Stimulated activated CD8-positive, alpha-beta memory T cell treated with anti-CD3 and anti-CD28 coated beads, Interleukin-4, amount 100 ng/mL, for 4 hours (primary cell): ENCODE measurements at regions not wholly inside any gene's neighbourhood (a gene's known extent, or its start where the extent isn't known, plus 50 kb on each side); places are given as distances from the start of the nearest gene placed in this dataset.
"Not testable (repeated sequence)": the region's sequence is repeated elsewhere in the genome, so short reads cannot be mapped to it uniquely, and the experiment has no call there.

Experiments
- DNase-seq, 2 donors: peaks; one replicate each; pipeline ENCODE4 v3.0.0-alpha.2; 2020; ENCODE audit warnings: low read depth in 2 of 2, low spot score in 1 of 2

DNA sequence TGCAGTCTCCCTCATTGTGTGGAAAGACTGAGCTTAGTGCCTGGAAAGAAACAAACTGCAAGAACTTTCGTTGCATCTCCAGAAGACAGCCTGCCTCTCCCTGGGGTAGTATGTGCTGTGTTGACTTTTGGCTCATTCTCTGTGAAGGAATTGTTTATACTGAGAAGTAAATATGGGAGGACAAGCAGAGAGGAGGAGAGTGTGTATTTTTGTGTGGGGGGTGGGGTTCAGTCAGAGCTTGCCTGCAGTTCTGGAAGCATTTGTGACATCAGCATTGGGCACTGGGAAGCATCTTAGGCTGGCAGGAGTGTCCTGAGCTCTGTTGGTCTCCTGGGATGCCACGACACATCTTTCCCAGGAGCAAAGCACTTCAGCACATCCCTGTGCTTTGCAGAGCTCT lies 147.9 kb downstream of the HS3ST3B1 start:
- no peak for DNase-seq

DNA sequence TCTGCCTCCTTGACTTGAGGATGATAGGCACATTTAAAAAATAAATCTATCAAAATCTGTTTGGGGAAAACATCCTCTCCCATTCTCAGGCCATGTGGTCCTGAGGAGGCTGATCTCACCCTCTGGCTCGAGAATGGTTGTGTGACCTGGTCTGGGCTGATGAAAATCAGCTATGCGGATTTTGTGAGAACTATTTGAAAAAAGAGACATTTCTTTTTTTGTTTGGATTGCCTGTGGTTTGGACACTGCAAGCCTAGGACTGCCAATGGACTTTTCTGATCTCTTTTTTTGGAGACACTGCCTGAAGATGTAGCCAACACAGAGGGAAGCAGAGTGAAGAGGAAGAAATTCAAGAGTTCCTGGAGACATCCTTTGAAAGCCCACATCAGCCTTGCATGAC lies 145.9 kb downstream of the HS3ST3B1 start:
- no peak for DNase-seq

GRCh38 chr17:14444915-14445314 lies 144.0 kb downstream of the HS3ST3B1 start:
- DNase-seq: no peak

DNA sequence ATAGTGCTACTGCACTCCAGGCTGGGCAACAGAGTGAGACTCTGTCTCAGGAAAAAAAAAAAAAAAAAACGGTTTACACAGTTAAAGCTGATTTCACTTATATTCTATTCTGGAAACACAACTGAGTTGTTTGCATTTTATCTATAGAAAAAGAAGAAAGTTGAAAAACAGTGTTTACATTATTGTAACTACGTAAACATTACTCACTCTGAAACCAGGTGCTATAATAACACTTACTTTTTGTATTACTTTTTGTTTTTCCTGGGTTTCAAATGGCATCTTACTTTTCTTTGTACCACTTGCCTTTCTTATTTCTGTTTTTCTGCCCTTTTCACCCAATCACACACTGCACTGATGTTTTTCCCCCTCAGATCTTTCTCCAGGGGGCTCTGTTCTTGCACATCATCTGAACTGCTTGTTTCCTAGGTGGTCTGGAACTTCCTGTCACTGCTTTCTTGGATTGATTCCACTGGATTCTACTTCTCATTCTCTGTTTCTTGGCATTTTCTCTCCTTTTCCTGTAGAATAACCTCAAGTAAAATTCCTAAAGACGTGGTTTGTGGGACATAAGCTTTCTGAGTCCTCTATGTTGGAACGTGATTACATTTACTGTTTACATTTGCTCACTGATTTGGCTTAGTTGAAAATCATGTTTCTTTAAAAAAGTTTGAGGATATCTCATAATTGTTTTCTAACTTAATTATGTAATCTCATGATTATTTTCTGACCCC lies 142.1 kb downstream of the HS3ST3B1 start:
- DNase-seq: no peak

GRCh38 chr17:14437176-14437575 lies 136.3 kb downstream of the HS3ST3B1 start:
- no peak for DNase-seq

GRCh38 chr17:14436266-14436665 lies 135.4 kb downstream of the HS3ST3B1 start:
- DNase-seq: no peak

DNA sequence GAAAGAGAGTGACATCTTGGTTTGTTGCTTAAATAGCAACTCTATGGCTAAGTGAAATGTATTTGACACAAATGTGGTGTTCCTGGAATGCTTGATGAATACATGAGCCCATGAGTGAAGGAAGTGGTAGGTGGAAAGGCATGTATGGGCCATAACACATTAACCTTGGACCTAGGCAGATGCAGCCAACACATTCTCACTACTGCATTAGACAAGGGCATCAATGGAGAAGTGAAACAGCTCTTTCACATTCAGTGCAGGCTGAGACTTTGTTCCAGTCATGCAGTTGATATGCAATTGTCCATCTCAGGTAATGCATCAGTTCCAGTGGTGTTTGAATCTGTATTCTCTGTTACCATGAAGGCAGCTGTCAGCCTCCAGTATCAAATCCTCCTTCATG lies 133.6 kb downstream of the HS3ST3B1 start:
- no peak for DNase-seq

DNA sequence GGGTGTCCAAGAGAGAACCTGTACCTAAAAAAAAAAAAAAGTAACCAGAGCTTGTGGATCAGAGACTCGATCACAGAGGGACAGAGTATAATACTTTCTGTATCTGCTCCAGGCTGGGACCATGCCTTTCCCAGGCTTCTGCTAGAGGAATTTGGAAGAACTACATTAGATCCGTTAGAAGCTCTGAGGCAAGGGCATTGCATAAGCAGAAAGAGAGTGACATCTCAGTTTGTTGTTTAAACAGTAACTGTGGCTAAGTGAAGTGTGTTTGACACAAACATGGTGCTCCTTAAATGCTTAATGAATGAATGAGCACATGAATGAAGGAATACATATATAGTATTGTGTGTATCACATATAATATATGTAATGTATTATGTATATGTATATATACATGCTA lies 131.2 kb downstream of the HS3ST3B1 start:
- no peak for DNase-seq

DNA sequence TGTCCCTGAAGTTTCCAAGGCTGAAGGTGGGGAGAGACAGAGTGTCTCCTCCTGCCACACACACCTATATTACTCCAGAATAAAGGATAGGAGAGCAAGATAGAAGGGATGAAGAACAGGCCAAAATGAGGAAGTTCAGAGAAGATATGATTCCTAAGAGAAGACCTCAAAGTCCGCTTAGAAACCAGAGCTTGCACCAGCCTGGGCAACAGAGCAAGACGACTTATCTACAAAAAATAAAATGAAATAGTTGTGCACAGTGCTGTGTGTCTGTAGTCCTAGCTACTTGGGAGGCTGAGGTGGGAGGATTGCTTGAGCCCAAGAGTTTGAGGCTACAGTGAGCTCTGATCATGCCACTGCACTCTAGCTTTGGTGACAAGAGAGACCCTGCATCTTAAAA lies 128.2 kb downstream of the HS3ST3B1 start:
- no peak for DNase-seq

GRCh38 chr17:14428648-14429029 lies 127.8 kb downstream of the HS3ST3B1 start:
- no peak for DNase-seq

DNA sequence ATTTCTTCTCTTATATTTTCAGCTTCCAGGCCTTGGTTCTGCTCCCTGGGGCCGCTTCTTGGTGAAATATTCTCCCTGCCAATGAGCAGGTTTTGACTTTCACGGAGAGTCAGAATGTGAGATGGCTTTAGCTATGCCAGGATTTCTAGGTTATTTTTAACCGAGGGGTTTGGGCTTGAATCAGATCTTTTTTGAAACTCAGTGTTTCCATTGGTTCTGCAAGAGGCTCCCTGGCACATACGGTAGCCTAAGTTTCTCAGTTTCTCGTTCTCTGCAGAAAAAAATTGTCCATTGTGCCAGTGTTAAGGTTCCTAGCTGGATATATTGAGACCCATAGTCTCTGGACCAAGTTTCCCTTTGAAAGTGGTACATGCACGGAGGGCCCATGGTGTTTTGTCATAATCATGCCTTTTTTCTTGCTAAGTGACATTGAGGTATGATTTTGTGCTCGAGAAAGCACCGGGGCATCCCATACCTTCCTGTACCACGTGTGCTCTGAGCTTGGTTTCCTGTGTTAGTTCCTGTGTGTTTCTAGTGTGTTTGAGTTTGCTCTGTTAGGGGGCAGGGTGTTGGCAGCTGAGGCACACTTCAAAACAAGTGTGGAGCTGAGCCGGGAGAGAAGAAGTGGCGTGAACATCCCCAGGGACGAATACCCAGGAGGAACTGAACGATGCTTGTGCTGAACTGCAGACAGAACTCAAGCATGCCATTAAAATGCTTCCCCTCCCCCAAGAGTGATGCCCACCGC lies 127.2 kb downstream of the HS3ST3B1 start:
- peak; percentile 6 to 27 for DNase-seq

DNA sequence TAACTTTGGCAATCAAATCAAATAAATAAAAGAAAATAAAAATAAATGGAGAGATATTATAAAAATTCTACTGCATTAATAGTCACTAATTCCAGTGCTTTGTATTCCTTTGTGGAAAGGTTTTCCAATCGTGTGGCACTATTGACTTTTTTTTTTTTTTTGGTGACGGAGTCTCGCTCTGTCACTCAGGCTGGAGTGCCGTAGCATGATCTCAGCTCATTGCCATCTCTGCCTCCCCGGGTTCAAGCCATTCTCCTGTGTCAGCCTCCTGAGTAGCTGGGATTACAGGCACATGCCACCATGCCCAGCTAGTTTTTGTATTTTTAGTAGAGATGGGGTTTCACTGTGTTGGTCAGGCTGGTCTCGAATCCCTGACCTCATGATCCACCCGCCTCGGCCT lies 122.3 kb downstream of the HS3ST3B1 start:
- not testable (repeated sequence) for DNase-seq

- DNase-seq: no peak
These were observed 116.5 kb downstream of the HS3ST3B1 start for GRCh38 chr17:14417336-14417735.

DNA sequence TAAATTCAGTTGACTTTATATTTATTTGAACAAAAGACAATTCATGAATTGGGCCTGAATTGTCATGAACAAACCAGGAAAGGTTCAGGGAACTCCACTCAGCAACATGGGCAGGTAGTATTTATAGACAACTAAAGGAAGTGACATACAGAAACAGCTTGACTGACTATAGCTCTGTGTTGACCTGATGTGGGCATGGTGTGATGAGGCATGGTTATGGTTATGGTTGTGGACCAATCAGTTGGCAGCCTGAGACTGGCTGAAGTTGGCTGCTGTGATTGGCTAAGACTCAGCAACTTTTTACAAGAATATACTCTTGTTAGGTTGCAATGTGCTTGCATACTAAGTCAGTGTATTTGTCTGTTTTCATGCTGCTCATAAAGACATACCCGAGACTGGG lies 108.4 kb downstream of the HS3ST3B1 start:
- no peak for DNase-seq

DNA sequence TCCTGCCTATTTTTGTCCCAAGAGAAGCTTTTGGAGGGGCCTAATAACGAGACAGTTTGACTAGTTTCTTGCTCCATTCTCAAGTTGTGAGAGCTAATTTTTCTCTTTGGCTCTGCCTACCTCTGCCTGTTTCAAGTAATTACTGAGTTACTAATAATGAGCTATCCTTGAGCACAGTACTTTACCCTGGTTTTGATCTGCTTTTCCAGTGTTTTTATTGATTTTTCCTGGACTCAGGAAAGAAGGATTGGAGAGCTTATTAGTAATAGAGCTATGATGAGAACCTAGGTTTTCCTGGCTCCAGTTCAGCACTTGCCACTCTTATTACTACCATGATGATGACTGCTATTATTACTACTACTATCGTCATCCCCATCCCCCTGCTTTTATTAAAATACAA lies 106.7 kb downstream of the HS3ST3B1 start:
- no peak for DNase-seq

- DNase-seq: no peak
These were observed 104.3 kb downstream of the HS3ST3B1 start for GRCh38 chr17:14405189-14405588.
